HepG2 (cell line): ENCODE measurements at regions not wholly inside any gene's neighbourhood (a gene's known extent, or its start where the extent isn't known, plus 50 kb on each side); places are given as distances from the start of the nearest gene placed in this dataset.

Experiments used
- AGO2 ChIP-seq: fragments of 200-400 bp; formaldehyde crosslinking; optimal IDR thresholded peaks from 2 replicates; pipeline ENCODE3; 2017; ENCODE audit warnings: mild to moderate bottlenecking, low read depth, low read length, moderate library complexity
- ATM ChIP-seq: fragments of 450-650 bp; IDR thresholded peaks from 2 replicates; pipeline ENCODE4 v1.7.1; 2017; ENCODE audit warnings: mild to moderate bottlenecking, borderline replicate concordance
- DMTF1 ChIP-seq: sonication (generic); formaldehyde crosslinking; IDR thresholded peaks from 2 replicates; pipeline ENCODE4 v1.4.0; 2020; ENCODE audit warnings: mild to moderate bottlenecking, missing genetic modification reagents
- GMEB2 ChIP-seq: IDR thresholded peaks from 2 replicates; pipeline ENCODE4 v1.6.1; 2016; ENCODE audit warnings: missing biosample characterization, missing genetic modification reagents, low read depth
- HNRNPLL ChIP-seq: fragments of 200-400 bp; formaldehyde crosslinking; IDR thresholded peaks from 2 replicates; pipeline ENCODE4 v1.6.1; 2017; ENCODE audit warnings: mild to moderate bottlenecking, low read depth, low read length; ENCODE audit not compliant: poor library complexity, severe bottlenecking
- MIXL1 ChIP-seq: IDR thresholded peaks from 2 replicates; pipeline ENCODE4 v1.6.1; 2016
- NR2C2 ChIP-seq: sonication (generic); formaldehyde crosslinking; IDR thresholded peaks from 2 replicates; pipeline ENCODE4 v1.4.0; 2020; ENCODE audit warnings: missing genetic modification reagents, mild to moderate bottlenecking, moderate library complexity, borderline replicate concordance
- PRMT3 ChIP-seq: sonication (generic); formaldehyde crosslinking; IDR thresholded peaks from 2 replicates; pipeline ENCODE4 v1.8.1; 2022; ENCODE audit warnings: low read depth, mild to moderate bottlenecking, moderate library complexity, missing genetic modification reagents, borderline replicate concordance
- RARA ChIP-seq: IDR thresholded peaks from 2 replicates; pipeline ENCODE4 v1.6.1; 2016; ENCODE audit warnings: missing genetic modification reagents, missing compliant biosample characterization
- RBAK ChIP-seq: sonication (generic); formaldehyde crosslinking; IDR thresholded peaks from 2 replicates; pipeline ENCODE4 v1.5.1; 2020; ENCODE audit warnings: mild to moderate bottlenecking, missing genetic modification reagents
- SPEN ChIP-seq: sonication (generic); formaldehyde crosslinking; IDR thresholded peaks from 2 replicates; pipeline ENCODE4 v1.5.1; 2020; ENCODE audit warnings: low read depth, mild to moderate bottlenecking, missing genetic modification reagents
- SSRP1 ChIP-seq: IDR thresholded peaks from 2 replicates; pipeline ENCODE4 v1.6.1; 2016; ENCODE audit warnings: control low read depth
- STAT6 ChIP-seq: sonication (generic); formaldehyde crosslinking; IDR thresholded peaks from 2 replicates; pipeline ENCODE4 v1.4.0; 2020; ENCODE audit warnings: missing genetic modification reagents, mild to moderate bottlenecking, borderline replicate concordance
- TEAD2 ChIP-seq: sonication (generic); formaldehyde crosslinking; IDR thresholded peaks from 2 replicates; pipeline ENCODE4 v1.9.0; 2021; ENCODE audit warnings: missing genetic modification reagents
- ZBTB2 ChIP-seq: sonication (generic); formaldehyde crosslinking; IDR thresholded peaks from 2 replicates; pipeline ENCODE4 v1.8.0; 2022; ENCODE audit warnings: low read depth, missing genetic modification reagents
- ZFP41 ChIP-seq: sonication (generic); formaldehyde crosslinking; IDR thresholded peaks from 2 replicates; pipeline ENCODE4 v1.4.0; 2020; ENCODE audit warnings: mild to moderate bottlenecking, missing genetic modification reagents, borderline replicate concordance
- ZIK1 ChIP-seq: sonication (generic); formaldehyde crosslinking; IDR thresholded peaks from 2 replicates; pipeline ENCODE4 v1.5.0; 2020; ENCODE audit warnings: mild to moderate bottlenecking, low read depth, missing genetic modification reagents, borderline replicate concordance
- ZNF317 ChIP-seq: sonication (generic); formaldehyde crosslinking; IDR thresholded peaks from 2 replicates; pipeline ENCODE4 v1.5.0; 2020; ENCODE audit warnings: mild to moderate bottlenecking, missing genetic modification reagents
- ZNF383 ChIP-seq: sonication (generic); formaldehyde crosslinking; IDR thresholded peaks from 2 replicates; pipeline ENCODE4 v1.4.0; 2020; ENCODE audit warnings: missing genetic modification reagents, mild to moderate bottlenecking, borderline replicate concordance
- ZNF441 ChIP-seq: sonication (generic); formaldehyde crosslinking; IDR thresholded peaks from 2 replicates; pipeline ENCODE4 v1.7.0; 2021; ENCODE audit warnings: missing genetic modification reagents, borderline replicate concordance
- ZNF496 ChIP-seq: sonication (generic); formaldehyde crosslinking; IDR thresholded peaks from 2 replicates; pipeline ENCODE4 v1.8.1; 2023; ENCODE audit warnings: mild to moderate bottlenecking, moderate library complexity, missing genetic modification reagents; ENCODE audit not compliant: insufficient replicate concordance
- ZNF615 ChIP-seq: sonication (generic); formaldehyde crosslinking; IDR thresholded peaks from 2 replicates; pipeline ENCODE4 v1.5.0; 2020; ENCODE audit warnings: mild to moderate bottlenecking, missing genetic modification reagents, borderline replicate concordance
- ZNF720 ChIP-seq: sonication (generic); formaldehyde crosslinking; IDR thresholded peaks from 2 replicates; pipeline ENCODE4 v1.4.0; 2020; ENCODE audit warnings: missing genetic modification reagents

- no peak for TF ChIP-seq STAT6
- TF ChIP-seq GMEB2 (CRISPR knock-in tag) = no peak
- TF ChIP-seq RBAK = no peak
- TF ChIP-seq NR2C2 (CRISPR knock-in tag) = peak; percentile 53; the same call in 1 of the 2 replicates
- no peak for TF ChIP-seq ATM
- no peak for TF ChIP-seq ZFP41 (CRISPR knock-in tag)
- TF ChIP-seq TEAD2 (CRISPR knock-in tag) = no peak
- TF ChIP-seq ZNF317 (CRISPR knock-in tag) = no peak
- TF ChIP-seq PRMT3 (CRISPR knock-in tag) = peak; percentile 70; the same call in 1 of the 2 replicates
- TF ChIP-seq AGO2 = no peak
- TF ChIP-seq ZNF496 (CRISPR knock-in tag) = no peak
- no peak for TF ChIP-seq ZNF383 (CRISPR knock-in tag)
- no peak for TF ChIP-seq ZNF720
- no peak for TF ChIP-seq SPEN (CRISPR knock-in tag)
- peak; percentile 78 for TF ChIP-seq MIXL1 (CRISPR knock-in tag)
- TF ChIP-seq ZNF615 = 0 out of 2 replicates have a peak, but pooled peaks have one; percentile 32
- TF ChIP-seq ZNF441 (CRISPR knock-in tag) = no peak
- TF ChIP-seq ZIK1 (CRISPR knock-in tag) = peak; percentile 56; the same call in 1 of the 2 replicates
- peak; percentile 93 for TF ChIP-seq RARA
- no peak for TF ChIP-seq ZBTB2 (CRISPR knock-in tag)
- no peak for TF ChIP-seq HNRNPLL
- TF ChIP-seq SSRP1 = no peak
- TF ChIP-seq DMTF1 (CRISPR knock-in tag) = no peak
These were observed 749.1 kb upstream of the TBX3 start (continued) for GRCh38 chr12:115433014-115433634.
